Caco-2 (cell line): ENCODE measurements at regions not wholly inside any gene's neighbourhood (a gene's known extent, or its start where the extent isn't known, plus 50 kb on each side); places are given as distances from the start of the nearest gene placed in this dataset.
A peak's percentile ranks its signal among the peaks of the same experiment; 100 is the strongest.
"Not testable (repeated sequence)": the region's sequence is repeated elsewhere in the genome, so short reads cannot be mapped to it uniquely, and the experiment has no call there.

Experiments
- BruUV-seq: library from RNA; stranded (reverse); fragments of 400-500 nt; replicated peaks from 2 replicates; lab custom pipeline; 2021; lab: Mats Ljungman, UMichigan
- CTCF ChIA-PET: fragments of 300-600 bp; sonication (Branson Sonifier 250); formaldehyde crosslinking; loops from one replicate; lab custom pipeline; 2022; ENCODE audit warnings: antibody characterized with exemption; lab: Charles Lee
- POLR2A ChIA-PET: fragments of 300-600 bp; sonication (Branson Sonifier 250); formaldehyde crosslinking; loops from one replicate; lab custom pipeline; 2022; ENCODE audit warnings: antibody characterized with exemption; lab: Charles Lee
- DNase-seq, 2 experiments: peaks; one replicate each; pipeline versions ENCODE4 v3.0.0 to v3.0.0-alpha.2; 2020 to 2022
- H3K27me3 ChIP-seq: replicated peaks from 2 replicates; pipeline ENCODE4 v1.6.0; 2011; ENCODE audit warnings: low read length; ENCODE audit not compliant: control insufficient read depth, insufficient read depth
- H3K36me3 ChIP-seq: 2 replicates; pipeline ENCODE4 v1.5.1; 2011; ENCODE audit warnings: low read length; ENCODE audit not compliant: control insufficient read depth, insufficient read depth
- H3K4me1 ChIP-seq: fragments of 250-450 bp; sonication (Bioruptor Pico); 2 replicates; pipeline ENCODE4 v1.5.1; 2020; ENCODE audit warnings: mild to moderate bottlenecking
- H3K4me3 ChIP-seq: 2 replicates; pipeline ENCODE4 v1.5.1; 2011; ENCODE audit warnings: low read depth, mild to moderate bottlenecking, control low read depth, low read length
- H3K9me3 ChIP-seq: fragments of 250-450 bp; sonication (Bioruptor Pico); 2 replicates; pipeline ENCODE4 v1.5.1; 2020; ENCODE audit warnings: mild to moderate bottlenecking, moderate library complexity
- H3K27ac Mint-ChIP-seq: one replicate; pipeline ENCODE4 v1.8.0; 2022; ENCODE audit warnings: mixed read lengths; ENCODE audit not compliant: unreplicated experiment
- H3K27me3 Mint-ChIP-seq: one replicate; pipeline ENCODE4 v1.8.0; 2022; ENCODE audit warnings: mixed read lengths; ENCODE audit not compliant: insufficient read depth, unreplicated experiment
- H3K36me3 Mint-ChIP-seq: one replicate; pipeline ENCODE4 v1.8.0; 2022; ENCODE audit warnings: mild to moderate bottlenecking, mixed read lengths; ENCODE audit not compliant: insufficient read depth, unreplicated experiment
- H3K4me1 Mint-ChIP-seq: one replicate; pipeline ENCODE4 v1.8.0; 2022; ENCODE audit warnings: low read depth, mixed read lengths; ENCODE audit not compliant: unreplicated experiment
- H3K4me3 Mint-ChIP-seq: one replicate; pipeline ENCODE4 v1.8.0; 2022; ENCODE audit warnings: mild to moderate bottlenecking, moderate library complexity, mixed read lengths; ENCODE audit not compliant: unreplicated experiment
- H3K9me3 Mint-ChIP-seq: one replicate; pipeline ENCODE4 v1.8.0; 2022; ENCODE audit warnings: mixed read lengths; ENCODE audit not compliant: unreplicated experiment
- CTCF ChIP-seq, 2 experiments: fragments of 200-600 bp in 1 of 2; IDR thresholded peaks; 1 replicate in 1 of 2; 2 replicates in 1 of 2; pipeline versions ENCODE4 v1.5.1 to v1.8.0; 2011 to 2022; ENCODE audit warnings: antibody characterized with exemption in 1 of 2, control low read depth in 1 of 2, inconsistent platforms in 1 of 2, low read depth in 1 of 2, low read length in 1 of 2, mild to moderate bottlenecking in 1 of 2, moderate library complexity in 1 of 2; ENCODE audit not compliant: insufficient read depth in 1 of 2, severe bottlenecking in 1 of 2, unreplicated experiment in 1 of 2
- intact Hi-C: fragments of 100-400 bp; cut with micrococcal nuclease; formaldehyde crosslinking; loops from one replicate; pipeline ENCODE4 v1.10.0; 2022; ENCODE audit not compliant: unreplicated experiment

- CTCF ChIA-PET: interaction anchor here (0.6 to 0.8 kb wide), 4 partner anchors 47 to 728 kb away, joined by 3 to 10 read pairs (median 6); no protein-coding TSS in a partner anchor
- H3K9me3 Mint-ChIP-seq, H3K36me3 Mint-ChIP-seq, BruUV-seq, H3K36me3 ChIP-seq, H3K27me3 Mint-ChIP-seq, H3K4me1 ChIP-seq, POLR2A ChIA-PET, H3K27me3 ChIP-seq, intact Hi-C loops, H3K4me1 Mint-ChIP-seq, H3K9me3 ChIP-seq: not testable (repeated sequence)
- TF ChIP-seq CTCF (IDR thresholded peaks at IDR 0.05; ENCODE audit: insufficient read depth in 1 of 2, low read depth in 1 of 2, low read length in 1 of 2, severe bottlenecking in 1 of 2, unreplicated experiment in 1 of 2): peak; percentile 64 to 76
- DNase-seq: peak; percentile 83 to 84
- peak overlapping the region; percentile 35 for H3K27ac Mint-ChIP-seq
- peak overlapping the region; percentile 75 for H3K4me3 Mint-ChIP-seq
- H3K4me3 ChIP-seq: peak overlapping the region; percentile 39
Observed at GRCh38 chr15:77910030-77910911, 167.2 kb downstream of the TBC1D2B start.

GRCh38 chr15:77909182-77909940 lies 168.2 kb downstream of the TBC1D2B start:
- Mint-ChIP-seq H3K9me3 (no peaks in the 10 kb centered on the region), H3K27me3 (peaks cover 13% of the 10 kb centered on the region), H3K4me3 (no peak overlapping the region), H3K27ac (peak overlapping the region; percentile 35), H3K36me3 (no peaks in the 10 kb centered on the region), H3K4me1 (no peaks in the 10 kb centered on the region)
- Histone ChIP-seq H3K9me3 (no peaks in the 10 kb centered on the region), H3K4me1 (0 out of 2 replicates have a peak, but pooled peaks cover 3% of the 10 kb centered on the region), H3K4me3 (no peak overlapping the region), H3K27me3 (no peaks in the 10 kb centered on the region), H3K36me3 (no peaks in the 10 kb centered on the region)
- intact Hi-C loops: loop anchor here (5.0 kb wide), 1 partner anchor 333 kb away; no protein-coding TSS in a partner anchor
- no peak for TF ChIP-seq CTCF (IDR thresholded peaks at IDR 0.05; ENCODE audit: insufficient read depth in 1 of 2, low read depth in 1 of 2, low read length in 1 of 2, severe bottlenecking in 1 of 2, unreplicated experiment in 1 of 2)
- ChIA-PET CTCF (interaction anchor here (1.3 kb wide), 1 partner anchor 221 kb away, joined by 3 read pairs; the partner anchor contains the start of gene CIB2), POLR2A (no interaction called here)
- no TSS peak for BruUV-seq
- no peak for DNase-seq

GRCh38 chr15:77908752-77909111 lies 168.8 kb downstream of the TBC1D2B start:
- CTCF ChIA-PET: interaction anchor here (1.3 kb wide), 1 partner anchor 222 kb away, joined by 3 read pairs; the partner anchor contains the start of gene CIB2
- H3K36me3 ChIP-seq, H3K4me3 ChIP-seq, DNase-seq, BruUV-seq, H3K27me3 ChIP-seq, H3K4me3 Mint-ChIP-seq, H3K9me3 ChIP-seq, H3K4me1 ChIP-seq, H3K9me3 Mint-ChIP-seq, H3K36me3 Mint-ChIP-seq, H3K27ac Mint-ChIP-seq, POLR2A ChIA-PET, H3K4me1 Mint-ChIP-seq: not testable (repeated sequence)
- H3K27me3 Mint-ChIP-seq: peaks cover 13% of the 10 kb centered on the region
- intact Hi-C loops: loop anchor here (5.0 kb wide), 1 partner anchor 334 kb away; no protein-coding TSS in a partner anchor
